ENCODE measurements at regions not wholly inside any gene's neighbourhood (a gene's known extent, or its start where the extent isn't known, plus 50 kb on each side); places are given as distances from the start of the nearest gene placed in this dataset.

- no peaks in the 10 kb centered on the region for H3K27me3 Mint-ChIP-seq (ENCODE audit: unreplicated experiment)
- H3K4me3 Mint-ChIP-seq (ENCODE audit: unreplicated experiment), result no peak overlapping the region
- H3K36me3 Mint-ChIP-seq (ENCODE audit: unreplicated experiment), result no peaks in the 10 kb centered on the region
- no peaks in the 10 kb centered on the region for H3K9me3 Mint-ChIP-seq (ENCODE audit: unreplicated experiment)
- no peak for DNase-seq (ENCODE audit: extremely low spot score, unreplicated experiment)
- peaks cover 22% of the 10 kb centered on the region for H3K4me1 Mint-ChIP-seq (ENCODE audit: unreplicated experiment)
- TF ChIP-seq, protein P1, sequence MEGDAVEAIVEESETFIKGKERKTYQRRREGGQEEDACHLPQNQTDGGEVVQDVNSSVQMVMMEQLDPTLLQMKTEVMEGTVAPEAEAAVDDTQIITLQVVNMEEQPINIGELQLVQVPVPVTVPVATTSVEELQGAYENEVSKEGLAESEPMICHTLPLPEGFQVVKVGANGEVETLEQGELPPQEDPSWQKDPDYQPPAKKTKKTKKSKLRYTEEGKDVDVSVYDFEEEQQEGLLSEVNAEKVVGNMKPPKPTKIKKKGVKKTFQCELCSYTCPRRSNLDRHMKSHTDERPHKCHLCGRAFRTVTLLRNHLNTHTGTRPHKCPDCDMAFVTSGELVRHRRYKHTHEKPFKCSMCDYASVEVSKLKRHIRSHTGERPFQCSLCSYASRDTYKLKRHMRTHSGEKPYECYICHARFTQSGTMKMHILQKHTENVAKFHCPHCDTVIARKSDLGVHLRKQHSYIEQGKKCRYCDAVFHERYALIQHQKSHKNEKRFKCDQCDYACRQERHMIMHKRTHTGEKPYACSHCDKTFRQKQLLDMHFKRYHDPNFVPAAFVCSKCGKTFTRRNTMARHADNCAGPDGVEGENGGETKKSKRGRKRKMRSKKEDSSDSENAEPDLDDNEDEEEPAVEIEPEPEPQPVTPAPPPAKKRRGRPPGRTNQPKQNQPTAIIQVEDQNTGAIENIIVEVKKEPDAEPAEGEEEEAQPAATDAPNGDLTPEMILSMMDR (IDR thresholded peaks at IDR 0.05), result no peak
- peak overlapping the region; percentile 54 for H3K27ac Mint-ChIP-seq (ENCODE audit: unreplicated experiment)
Observed at GRCh38 chr6:34608321-34609091, 52.4 kb upstream of the SPDEF start.

- Mint-ChIP-seq H3K36me3 (ENCODE audit: unreplicated experiment) (no peaks in the 10 kb centered on the region), H3K27ac (ENCODE audit: unreplicated experiment) (no peak overlapping the region), H3K4me3 (ENCODE audit: unreplicated experiment) (no peak overlapping the region)
Observed at GRCh38 chr6:34606477-34607265, 50.5 kb upstream of the SPDEF start.

More at GRCh38 chr6:34606477-34607265, 50.5 kb upstream of the SPDEF start:
- DNase-seq (ENCODE audit: extremely low spot score, unreplicated experiment), result no peak
- H3K4me1 Mint-ChIP-seq (ENCODE audit: unreplicated experiment), result peaks cover 32% of the 10 kb centered on the region
- TF ChIP-seq, protein P1 (IDR thresholded peaks at IDR 0.05), result no peak
- no peaks in the 10 kb centered on the region for H3K27me3 Mint-ChIP-seq (ENCODE audit: unreplicated experiment)
- H3K9me3 Mint-ChIP-seq (ENCODE audit: unreplicated experiment), result no peaks in the 10 kb centered on the region
